ENCODE measurements at regions not wholly inside any gene's neighbourhood (a gene's known extent, or its start where the extent isn't known, plus 50 kb on each side); places are given as distances from the start of the nearest gene placed in this dataset.

DNA sequence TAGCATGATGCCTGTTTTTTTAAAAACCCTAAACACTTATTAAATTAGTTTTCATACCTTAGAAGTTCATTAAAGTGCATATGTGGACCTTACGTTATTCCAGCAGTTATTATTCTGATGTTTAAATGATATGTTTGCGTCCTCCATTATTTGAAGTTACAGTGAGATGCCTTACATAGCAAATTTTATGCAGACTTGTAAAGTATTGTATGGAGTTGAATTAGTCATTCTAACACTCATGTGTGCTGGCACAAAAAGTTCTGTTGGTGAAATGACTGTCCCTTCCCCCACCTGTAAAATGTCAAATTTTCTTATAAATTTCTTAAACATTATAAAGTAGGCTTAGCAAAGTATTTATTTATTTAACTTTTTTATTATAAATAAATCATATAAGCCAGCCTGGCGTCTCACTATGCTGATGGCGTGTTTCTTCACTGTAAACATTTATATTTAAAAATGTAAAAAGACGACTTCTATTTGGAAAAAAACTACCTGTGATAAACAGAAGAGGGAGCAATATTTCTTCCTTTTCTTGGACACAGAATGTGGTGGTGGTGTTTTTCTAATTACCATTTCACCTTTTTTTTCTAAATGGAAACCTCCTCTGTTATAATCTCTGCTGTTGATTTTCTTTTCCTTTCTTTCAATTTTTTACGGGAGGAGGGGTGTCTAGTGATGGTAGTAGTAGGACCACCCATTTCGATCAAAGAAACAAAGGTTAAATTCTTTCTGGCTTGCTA lies 155.4 kb downstream of the RFPL4B start:
- TF ChIP-seq SIN3A (IDR thresholded peaks at IDR 0.05; ENCODE audit: borderline replicate concordance, insufficient read depth, low read length) = no peak
- TF ChIP-seq TAF1 (IDR thresholded peaks at IDR 0.05; ENCODE audit: borderline replicate concordance, insufficient read depth, low read length) = no peak
- TF ChIP-seq FOXP2 (optimal IDR thresholded peaks at IDR 0.05; ENCODE audit: borderline replicate concordance, extremely low read depth, extremely low read length, insufficient read depth) = no peak

DNA sequence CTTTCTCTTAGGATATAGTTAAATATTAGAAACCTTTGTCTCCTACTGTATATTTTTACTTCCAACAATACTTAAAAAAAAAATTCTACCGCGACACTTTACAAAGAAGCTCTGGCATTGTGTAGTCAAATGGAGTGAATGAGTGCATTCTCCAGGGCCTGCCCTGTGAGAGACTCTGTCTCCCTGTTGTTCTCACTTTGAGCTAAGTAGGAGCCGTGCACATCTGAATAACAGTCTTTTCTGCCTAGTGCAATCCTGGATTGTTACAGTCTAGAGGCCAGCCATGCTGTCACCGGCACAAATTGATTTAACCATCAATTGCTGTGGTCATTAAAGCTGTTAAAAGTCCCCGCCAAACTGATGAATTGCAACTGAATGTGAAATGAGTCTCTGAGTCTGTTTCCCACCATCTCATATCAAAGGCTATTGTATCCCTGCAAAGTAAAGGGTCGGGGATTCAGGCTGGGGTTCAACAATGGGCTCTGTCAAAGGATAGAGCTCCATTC lies 156.0 kb downstream of the RFPL4B start:
- TF ChIP-seq TAF1 (IDR thresholded peaks at IDR 0.05; ENCODE audit: borderline replicate concordance, insufficient read depth, low read length) (no peak), SIN3A (IDR thresholded peaks at IDR 0.05; ENCODE audit: borderline replicate concordance, insufficient read depth, low read length) (no peak), POLR2AphosphoS5 (IDR thresholded peaks at IDR 0.05; ENCODE audit: low read depth, low read length) (no peak), FOXP2 (optimal IDR thresholded peaks at IDR 0.05; ENCODE audit: borderline replicate concordance, extremely low read depth, extremely low read length, insufficient read depth) (no peak)
- TF ChIP-seq, protein P1, sequence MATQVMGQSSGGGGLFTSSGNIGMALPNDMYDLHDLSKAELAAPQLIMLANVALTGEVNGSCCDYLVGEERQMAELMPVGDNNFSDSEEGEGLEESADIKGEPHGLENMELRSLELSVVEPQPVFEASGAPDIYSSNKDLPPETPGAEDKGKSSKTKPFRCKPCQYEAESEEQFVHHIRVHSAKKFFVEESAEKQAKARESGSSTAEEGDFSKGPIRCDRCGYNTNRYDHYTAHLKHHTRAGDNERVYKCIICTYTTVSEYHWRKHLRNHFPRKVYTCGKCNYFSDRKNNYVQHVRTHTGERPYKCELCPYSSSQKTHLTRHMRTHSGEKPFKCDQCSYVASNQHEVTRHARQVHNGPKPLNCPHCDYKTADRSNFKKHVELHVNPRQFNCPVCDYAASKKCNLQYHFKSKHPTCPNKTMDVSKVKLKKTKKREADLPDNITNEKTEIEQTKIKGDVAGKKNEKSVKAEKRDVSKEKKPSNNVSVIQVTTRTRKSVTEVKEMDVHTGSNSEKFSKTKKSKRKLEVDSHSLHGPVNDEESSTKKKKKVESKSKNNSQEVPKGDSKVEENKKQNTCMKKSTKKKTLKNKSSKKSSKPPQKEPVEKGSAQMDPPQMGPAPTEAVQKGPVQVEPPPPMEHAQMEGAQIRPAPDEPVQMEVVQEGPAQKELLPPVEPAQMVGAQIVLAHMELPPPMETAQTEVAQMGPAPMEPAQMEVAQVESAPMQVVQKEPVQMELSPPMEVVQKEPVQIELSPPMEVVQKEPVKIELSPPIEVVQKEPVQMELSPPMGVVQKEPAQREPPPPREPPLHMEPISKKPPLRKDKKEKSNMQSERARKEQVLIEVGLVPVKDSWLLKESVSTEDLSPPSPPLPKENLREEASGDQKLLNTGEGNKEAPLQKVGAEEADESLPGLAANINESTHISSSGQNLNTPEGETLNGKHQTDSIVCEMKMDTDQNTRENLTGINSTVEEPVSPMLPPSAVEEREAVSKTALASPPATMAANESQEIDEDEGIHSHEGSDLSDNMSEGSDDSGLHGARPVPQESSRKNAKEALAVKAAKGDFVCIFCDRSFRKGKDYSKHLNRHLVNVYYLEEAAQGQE (IDR thresholded peaks at IDR 0.05; ENCODE audit: insufficient read depth in 1 of 2, low read depth in 2 of 2, low read length in 2 of 2) = no peak

DNA sequence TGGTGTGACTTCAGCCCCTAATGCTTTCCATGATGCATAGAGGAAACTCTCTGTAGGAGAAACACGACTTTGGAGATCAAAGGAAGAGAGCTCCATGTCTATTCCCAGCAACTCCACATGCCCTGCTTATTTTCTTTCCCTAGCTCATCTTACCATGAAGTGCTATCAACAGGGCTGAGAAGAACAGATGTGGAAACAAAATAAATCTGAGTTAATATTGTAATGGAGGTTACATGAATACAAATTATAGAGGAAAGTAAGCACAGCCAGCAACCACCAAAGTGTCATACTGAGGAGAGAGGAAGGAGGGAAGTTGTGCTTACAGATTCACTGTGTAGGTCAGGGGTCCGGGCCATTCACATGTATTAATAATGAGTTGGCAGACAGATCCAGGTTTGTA lies 157.5 kb downstream of the RFPL4B start:
- TF ChIP-seq TAF1 (IDR thresholded peaks at IDR 0.05; ENCODE audit: borderline replicate concordance, insufficient read depth, low read length) = no peak
- TF ChIP-seq, protein P1 (IDR thresholded peaks at IDR 0.05; ENCODE audit: insufficient read depth in 1 of 2, low read depth in 2 of 2, low read length in 2 of 2) = no peak
- no peak for TF ChIP-seq SIN3A (IDR thresholded peaks at IDR 0.05; ENCODE audit: borderline replicate concordance, insufficient read depth, low read length)
- TF ChIP-seq FOXP2 (optimal IDR thresholded peaks at IDR 0.05; ENCODE audit: borderline replicate concordance, extremely low read depth, extremely low read length, insufficient read depth) = no peak
- no peak for TF ChIP-seq POLR2AphosphoS5 (IDR thresholded peaks at IDR 0.05; ENCODE audit: low read depth, low read length)

DNA sequence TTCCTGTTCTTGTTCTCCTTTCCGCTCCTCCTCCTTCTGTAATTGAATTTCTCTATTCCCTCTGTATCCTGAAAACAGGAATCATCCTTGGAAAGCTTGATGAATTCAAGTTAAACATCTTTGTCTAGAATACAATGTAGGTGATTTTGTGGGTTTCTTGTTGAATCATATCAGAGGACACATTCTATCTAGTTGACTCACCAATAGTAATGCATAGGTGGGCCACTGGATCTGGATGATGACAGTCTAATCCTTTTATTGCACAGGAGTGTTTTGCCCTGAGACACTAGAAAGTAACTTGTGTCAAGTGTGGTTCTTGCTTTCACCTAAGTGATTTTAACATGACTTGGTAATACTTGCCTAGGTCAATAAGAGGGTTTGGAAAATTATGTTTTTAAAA lies 164.3 kb downstream of the RFPL4B start:
- TF ChIP-seq FOXP2 (optimal IDR thresholded peaks at IDR 0.05; ENCODE audit: borderline replicate concordance, extremely low read depth, extremely low read length, insufficient read depth) (no peak), TAF1 (IDR thresholded peaks at IDR 0.05; ENCODE audit: borderline replicate concordance, insufficient read depth, low read length) (no peak), POLR2AphosphoS5 (IDR thresholded peaks at IDR 0.05; ENCODE audit: low read depth, low read length) (no peak), SIN3A (IDR thresholded peaks at IDR 0.05; ENCODE audit: borderline replicate concordance, insufficient read depth, low read length) (no peak)
- TF ChIP-seq, protein P1 (IDR thresholded peaks at IDR 0.05; ENCODE audit: insufficient read depth in 1 of 2, low read depth in 2 of 2, low read length in 2 of 2) = no peak

DNA sequence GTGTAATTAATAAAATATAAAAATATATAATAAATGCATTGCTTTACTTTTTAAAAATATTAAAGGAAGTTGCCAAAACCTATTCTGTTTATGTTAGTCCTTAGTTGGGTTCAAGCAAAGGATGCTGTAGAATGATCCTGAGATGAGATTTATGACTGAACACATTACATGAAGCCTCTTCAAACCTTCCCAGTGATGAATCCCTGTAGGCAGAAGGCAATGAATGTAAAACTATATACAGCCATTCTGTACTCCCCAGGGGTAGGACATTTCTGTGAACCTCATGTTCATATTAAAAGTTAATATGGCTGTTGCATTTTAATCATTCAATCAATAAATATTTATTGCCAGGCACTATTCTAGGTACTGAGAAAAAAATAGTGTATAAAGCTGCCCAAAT lies 166.0 kb downstream of the RFPL4B start:
- TF ChIP-seq, protein P1 (IDR thresholded peaks at IDR 0.05; ENCODE audit: insufficient read depth in 1 of 2, low read depth in 2 of 2, low read length in 2 of 2) = no peak
- TF ChIP-seq SIN3A (IDR thresholded peaks at IDR 0.05; ENCODE audit: borderline replicate concordance, insufficient read depth, low read length) (no peak), POLR2AphosphoS5 (IDR thresholded peaks at IDR 0.05; ENCODE audit: low read depth, low read length) (no peak), TAF1 (IDR thresholded peaks at IDR 0.05; ENCODE audit: borderline replicate concordance, insufficient read depth, low read length) (no peak), FOXP2 (optimal IDR thresholded peaks at IDR 0.05; ENCODE audit: borderline replicate concordance, extremely low read depth, extremely low read length, insufficient read depth) (no peak)
